ENCODE measurements at regions not wholly inside any gene's neighbourhood (a gene's known extent, or its start where the extent isn't known, plus 50 kb on each side); places are given as distances from the start of the nearest gene placed in this dataset.

DNA sequence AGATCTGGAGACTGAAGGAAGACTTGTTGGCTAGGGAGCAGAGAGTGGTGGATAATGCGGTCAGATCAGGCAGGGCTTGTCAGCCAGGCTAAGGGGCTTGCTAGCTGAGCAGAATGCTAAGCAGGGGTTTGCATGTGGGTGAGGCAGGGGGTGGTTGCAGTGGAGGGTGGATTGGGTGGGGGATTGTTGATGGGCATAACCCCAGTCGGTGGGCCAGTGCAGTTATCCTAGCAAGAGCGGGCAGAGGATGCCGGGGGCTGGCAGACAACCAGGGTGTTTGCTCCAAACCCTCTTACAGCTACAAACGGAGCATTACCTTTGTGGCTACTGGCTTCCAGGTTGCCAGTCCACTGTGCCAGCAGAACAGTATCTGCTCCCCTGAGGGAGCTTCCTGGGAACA, 131.5 kb upstream of the LGALSL start:
- DNase-seq = no peak

DNA sequence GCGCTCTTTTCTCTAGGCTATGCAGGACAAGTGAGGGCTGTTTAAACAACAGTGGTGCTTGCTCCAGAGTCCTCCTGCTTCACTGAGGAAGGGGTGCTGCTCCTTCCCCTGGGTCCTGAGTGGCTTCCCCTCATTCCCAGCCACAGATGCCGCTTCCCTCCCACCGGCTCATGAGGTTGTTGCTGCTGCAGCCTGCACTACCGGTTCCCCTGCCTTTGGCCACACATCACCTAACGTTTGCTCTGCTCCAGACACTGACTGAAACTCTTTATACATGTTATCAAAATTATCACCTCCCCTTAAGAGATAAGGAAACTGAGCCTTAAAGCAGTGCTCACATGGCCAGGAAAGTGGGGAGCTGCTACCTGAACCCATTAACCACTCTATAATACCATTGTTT, 130.8 kb upstream of the LGALSL start:
- no peak for DNase-seq

DNA sequence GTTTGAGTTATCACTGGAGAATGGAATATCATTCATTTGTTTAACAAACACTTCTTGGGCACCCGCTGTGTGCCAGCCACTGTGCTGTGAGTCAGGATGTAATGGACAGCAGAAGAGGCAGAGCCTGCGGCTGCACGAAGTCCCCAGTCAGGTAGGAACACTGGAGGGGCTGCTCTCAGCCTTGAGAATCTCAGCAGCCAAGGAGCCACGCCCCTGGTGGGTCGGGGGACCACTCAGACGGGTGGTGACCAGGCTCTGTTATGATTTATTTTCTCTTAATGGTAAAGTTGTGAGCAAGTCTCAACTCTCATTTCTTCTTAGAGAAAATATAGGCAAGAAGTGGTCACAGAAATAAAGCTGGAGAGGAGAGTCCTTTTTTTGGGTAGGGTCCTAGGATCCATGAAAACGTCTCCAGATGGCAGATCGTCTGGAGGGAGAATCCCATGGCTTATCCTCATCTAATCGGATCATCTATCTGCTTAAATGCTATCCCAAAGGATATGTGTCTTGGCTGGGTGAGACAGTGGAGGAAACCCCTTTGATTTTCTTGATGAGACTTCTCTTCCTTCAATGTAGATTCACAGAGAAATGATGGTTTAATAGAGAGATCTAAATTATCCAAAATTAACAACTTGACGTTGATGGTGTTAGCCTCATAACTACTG, 129.1 kb upstream of the LGALSL start:
- no peak for DNase-seq

DNA sequence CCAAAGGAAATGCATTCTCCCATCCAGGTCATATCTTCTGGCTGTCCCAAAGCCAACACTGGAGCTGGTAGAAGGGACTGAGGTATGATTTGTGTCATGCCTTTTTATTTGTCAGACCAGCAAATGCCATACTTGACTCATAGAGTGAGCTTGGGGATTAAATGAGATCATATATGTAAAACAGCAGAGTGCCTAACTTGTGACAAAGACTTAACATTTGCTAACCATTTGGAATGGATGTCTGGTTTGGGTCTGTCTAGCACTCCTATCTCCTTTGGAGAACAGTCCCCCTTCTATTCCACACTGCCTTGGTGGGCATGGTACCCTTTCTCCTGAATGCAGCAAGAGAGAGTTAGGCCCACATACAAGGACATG, 128.5 kb upstream of the LGALSL start:
- no peak for DNase-seq

DNA sequence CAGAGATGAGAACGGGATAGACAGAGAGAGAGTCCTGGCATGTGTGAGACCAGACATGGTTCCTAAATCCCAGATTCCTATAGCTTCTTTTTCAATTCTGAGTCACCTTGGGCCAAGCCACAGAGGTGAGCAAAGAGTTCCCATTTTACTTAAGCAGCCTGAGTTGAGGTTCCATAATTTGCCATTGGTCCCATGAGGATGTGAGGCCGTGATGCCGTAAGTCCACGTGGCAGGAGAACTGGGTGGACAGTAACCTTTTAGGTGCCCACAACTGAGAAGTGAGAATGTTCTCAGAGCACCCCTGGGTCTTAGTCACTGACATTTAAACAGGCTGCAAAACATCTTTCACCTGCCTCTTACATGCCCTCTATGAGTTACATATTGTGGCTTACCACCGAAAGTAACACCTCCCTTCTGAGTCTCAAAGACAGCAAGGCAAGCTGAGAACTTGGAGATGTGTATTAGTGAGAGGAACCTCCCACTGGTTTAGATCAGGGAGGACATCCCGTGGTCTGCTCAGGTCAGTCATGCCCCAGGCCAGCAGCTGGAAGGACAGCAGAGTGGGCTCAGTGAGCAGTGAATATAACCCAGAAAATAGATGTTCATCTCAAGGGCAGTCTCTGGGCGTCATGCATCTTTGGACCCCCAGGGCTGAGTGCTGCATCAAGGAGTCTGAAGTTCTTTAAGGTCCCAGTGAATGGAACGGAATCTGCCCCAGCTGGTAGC, 127.9 kb upstream of the LGALSL start:
- peak; percentile 78 for DNase-seq

DNA sequence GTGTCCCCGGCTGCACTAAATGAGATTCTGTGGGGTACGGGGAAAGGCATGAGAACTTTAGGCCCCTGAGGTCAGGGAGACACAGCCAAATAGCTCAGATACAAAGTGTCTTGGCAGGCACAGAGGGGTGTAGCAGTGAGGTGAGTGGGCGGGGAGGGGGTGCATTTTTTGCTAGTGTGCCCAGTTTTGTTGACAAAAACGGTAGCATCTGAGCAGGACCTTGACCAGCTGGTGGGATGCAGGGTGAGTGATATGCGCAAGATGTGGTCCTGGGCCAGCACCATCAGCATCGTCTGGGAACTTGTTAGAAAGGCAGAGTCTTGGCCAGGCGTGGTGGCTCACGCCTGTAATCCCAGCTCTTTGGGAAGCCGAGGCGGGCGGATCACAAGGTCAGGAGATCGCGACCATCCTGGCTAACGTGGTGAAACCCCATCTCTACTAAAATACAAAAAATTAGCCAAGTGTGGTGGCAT, 127.3 kb upstream of the LGALSL start:
- DNase-seq = no peak

DNA sequence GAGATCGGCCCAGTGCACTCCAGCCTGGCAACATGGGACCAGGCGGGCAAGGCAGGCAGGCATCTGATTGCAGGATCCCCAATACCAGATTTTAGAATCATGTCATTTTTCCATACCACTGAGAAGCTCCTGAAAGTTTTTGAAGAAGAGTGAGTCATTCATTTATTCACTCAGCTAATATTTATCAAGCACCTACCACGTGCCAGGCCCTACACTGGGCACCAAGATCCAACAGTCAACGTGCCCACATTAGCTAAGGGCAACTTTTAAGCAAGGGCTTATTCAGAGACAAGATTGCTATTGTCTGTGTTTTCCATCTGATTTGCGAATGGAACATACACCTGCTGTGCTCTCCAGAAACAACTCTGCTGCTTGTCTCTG, 126.8 kb upstream of the LGALSL start:
- no peak for DNase-seq

DNA sequence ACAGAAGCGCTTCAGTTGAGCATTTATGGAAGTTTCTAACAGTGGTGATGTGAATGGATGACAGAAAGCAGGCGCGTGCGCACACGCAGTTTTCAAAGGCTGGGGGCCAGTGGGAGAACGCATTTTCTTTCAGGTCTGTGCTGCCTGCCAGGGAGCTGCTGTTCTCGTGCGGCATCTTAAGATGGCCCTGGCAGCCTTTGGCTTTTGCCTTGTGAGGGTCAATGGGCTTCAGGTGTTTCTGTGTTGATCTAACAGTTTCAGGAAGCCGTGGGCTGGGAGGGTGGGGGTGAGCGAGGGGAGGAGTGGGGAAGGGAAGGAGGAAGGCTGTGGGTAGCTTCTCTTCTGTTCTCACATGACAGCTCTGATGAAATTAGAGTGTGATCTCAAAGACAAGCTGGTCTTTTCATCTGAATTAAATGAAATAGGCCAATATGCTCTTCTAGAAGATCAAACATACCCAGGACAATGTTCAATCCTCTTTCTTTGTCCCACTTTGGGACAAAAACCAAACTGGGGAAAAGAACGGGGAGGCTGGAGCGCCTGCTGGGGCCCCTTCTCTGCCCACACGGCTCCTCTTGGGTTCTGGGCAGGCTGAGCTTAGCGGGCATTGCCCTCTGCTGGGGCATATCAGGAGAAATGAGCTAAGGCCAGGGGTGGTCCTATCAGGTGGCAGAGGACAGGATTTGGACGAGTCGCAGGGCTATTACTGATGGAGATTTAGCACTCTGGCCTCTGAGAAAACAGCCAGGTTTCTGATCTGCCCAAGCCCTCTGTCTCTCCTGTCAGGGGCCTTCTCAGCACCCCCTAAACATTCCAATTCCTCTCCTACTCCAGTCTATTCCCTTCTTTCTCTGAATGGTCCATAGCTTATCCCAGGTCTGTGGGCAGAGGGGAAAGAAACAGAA, 126.2 kb upstream of the LGALSL start:
- peak; percentile 61 for DNase-seq

DNA sequence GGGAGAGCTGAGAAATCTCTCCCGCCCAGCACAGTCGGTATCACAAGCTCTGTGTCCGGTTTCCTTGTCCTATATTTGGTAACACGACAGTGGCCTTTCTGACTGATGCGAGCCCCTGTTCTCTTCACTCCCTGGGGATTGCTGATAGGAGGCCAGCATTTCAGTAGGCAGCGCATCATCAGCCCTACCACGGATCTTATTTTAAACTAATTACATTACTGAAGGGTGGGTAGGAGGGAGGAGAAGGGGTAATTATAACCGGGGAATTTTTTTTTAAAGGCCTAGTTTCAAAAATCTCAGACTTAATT, 125.6 kb upstream of the LGALSL start:
- no peak for DNase-seq

DNA sequence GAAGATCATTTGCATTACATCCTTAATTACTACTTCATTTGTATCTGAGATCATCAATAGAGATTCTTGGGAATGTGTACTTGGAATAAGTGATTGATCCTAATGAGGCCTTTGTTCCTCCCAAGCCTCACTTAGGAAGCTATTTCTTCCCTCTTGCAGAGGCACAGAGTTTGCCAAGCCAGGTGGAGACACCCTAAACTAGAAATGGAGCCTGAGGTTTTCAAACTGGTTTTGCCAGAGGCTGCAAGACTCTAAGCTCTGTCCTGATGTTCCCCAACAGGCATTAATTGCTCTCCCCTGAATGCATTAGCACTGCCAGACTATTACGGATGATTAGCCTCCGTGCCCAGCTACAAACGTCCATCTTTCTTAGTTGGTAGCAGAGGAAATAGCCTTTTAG, 125.2 kb upstream of the LGALSL start:
- DNase-seq = no peak

DNA sequence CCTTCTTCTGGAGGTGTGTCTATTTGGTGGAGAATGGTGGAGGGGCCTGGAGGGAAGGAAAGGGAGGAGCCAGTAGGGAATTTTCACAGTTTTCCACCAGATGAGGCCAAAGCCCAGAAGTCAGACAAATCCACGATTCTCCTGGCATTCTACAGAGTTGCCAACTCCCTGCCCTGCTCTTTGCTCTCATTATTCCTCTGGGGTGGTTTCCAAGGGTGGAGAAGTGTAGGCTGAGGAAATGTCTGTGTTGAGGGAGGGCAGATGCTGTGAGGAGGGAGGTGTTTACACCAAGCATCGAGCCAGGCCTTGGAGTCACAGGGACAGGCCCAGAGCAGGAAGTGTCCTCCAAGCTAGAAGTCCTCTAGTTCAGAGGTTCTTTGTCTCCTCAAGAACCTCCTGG, 124.1 kb upstream of the LGALSL start:
- DNase-seq = no peak

DNA sequence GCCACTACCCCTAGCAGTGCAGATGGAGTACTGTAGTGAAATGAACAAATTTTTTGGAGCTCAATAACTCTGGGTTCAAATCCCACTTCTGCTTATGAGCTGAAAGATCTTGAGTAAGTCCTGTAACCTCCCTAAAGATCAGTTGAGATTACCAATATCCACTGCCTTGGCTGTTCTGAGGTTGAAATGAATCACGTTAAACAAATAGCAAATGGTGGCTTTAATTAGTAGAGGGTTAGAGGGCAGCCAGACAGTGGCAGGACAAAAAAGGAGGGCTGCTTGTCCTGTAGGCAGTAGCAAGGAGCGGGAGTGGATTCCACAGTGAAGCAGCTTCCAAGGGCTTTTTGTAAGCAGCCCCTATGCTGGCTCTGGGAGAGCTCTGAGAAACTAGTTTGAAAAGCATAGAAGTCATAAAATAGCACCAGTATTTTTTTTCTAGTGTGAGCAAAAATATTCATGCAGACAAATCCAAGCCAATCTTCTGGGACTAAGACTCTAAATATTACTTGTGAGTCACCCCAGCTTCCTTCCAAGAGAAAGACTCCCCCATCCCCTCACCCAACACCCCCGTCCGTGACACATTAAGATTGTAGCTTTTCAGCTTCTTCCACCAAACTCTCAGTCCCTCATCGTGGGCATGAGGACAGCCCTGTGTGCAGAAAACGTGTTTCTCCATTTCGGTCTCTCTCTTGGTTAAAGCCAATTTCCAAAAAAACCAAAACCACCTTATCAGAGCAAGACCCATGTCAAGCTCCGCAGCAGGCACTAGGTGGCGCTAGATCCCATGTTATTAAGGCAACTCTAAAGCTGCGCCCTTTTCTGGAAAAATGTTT, 123.5 kb upstream of the LGALSL start:
- peak; percentile 82 for DNase-seq

DNA sequence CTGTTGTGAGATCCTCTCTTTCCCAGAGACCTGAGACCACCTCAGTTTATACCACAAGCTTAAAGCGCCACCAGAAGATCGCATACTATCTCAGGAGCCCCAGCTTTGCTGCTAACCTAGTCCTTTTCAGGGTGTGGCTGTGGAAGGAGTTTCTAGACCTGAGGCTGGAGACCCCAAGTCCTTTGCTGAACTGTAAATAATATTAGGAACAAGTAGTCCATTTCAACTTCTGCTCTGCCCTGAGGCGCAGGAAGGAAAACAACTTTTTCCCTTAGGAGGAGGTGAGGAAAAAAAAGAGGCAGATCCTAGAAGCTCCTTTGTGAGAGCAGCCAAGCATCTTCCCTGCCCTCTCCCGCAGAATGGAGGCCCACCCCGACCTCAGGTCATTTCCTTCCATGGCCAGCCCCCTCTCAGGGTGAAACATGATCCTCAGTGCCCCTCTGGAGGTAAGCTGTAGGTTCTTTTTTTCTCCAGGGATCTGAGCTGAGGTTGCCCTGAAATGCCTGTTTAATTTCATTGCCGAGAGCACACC, 122.8 kb upstream of the LGALSL start:
- no peak for DNase-seq

DNA sequence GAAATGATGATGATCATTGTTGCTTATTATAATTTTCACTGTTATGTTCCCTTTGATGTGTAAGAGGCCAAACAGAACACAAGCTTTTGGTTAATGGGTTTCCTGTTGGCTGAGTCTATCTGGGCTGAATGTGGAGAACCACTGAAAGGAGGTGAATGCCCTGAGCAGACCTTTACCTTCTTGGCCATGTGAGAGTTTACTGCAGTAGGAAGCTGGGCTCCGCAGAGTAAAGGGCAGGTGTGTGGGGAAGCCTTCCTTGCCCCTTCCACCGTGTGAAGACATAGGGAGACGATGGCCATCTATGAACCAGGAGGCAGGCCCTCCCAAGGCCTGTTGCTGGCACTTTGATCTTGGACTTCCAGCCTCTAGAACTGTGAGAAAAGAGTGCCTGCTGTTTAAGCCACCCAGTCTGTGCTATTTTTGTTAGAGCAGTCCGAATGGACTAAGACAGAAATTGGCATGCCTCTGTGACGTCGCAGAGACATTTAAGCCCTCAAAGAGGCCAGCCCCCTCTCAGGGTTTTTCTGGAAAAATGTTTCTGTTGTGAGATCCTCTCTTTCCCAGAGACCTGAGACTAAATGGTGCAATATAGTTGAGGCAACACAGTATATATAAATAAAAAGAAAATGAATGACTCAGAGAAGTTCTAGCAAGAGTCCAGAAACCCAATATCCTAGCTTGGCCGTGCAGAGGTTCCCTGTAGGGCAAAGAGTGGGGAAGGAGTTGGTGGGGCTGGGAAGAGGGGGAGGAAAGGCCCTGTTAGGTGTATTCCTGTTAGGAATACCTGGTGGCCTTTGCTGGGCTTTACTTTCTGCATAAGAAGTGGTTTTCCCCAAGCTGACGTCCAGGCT, 121.9 kb upstream of the LGALSL start:
- no peak for DNase-seq

DNA sequence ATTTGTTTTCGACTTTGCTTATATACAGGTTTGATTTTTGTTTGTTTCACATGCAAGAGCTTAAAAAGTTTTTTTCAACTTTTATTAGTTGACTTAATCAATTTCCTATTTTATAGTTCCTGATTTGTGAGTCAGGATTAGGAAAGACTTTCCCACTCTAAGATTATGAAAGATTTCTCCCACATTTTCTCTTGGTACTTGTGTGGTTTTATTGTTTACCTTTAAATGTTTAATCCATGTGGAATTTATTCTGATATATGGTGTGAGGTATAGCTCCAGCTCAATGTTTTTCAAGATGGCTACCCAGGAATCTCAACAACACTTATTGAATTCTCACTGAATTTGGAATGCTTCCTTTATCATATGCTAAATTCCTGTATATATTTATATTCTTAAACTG, 117.8 kb upstream of the LGALSL start:
- DNase-seq = no peak

DNA sequence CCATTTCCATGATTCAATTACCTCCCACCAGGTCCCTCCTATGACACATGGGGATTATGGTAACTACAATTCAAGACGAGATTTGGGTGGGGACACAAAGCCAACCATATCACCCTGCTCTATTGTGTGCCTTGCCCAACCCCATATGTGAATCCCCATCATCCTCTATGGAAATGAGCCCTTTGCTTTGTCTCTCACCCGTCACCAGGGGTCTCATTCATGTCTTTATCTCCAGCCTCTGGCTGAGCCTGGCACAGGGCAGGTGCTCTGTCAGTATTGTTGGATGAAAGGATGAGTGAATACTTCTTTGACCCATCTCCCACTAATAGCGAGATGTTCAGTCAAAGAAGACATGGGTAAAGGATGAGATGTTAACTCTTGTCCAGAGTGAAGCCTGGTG, 116.6 kb upstream of the LGALSL start:
- DNase-seq = no peak

DNA sequence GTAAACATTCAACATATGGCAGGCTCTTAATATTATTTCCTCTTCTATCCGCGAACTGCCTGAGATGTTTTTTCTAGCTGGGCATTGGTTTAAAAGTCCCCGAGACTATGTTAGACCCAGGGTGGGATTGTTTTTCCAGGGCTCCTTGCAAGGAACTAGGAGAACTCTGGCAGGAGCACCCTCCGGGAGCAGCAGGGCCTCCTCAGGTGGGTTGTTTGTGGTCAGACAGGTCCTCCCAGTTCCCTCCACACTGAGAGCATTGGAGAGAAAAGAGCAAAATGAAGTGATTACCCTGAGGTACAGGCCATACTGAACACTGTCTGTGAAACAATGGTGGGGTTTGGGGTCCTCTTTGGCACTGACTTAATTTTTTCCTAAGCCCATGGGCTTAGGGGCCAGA, 115.9 kb upstream of the LGALSL start:
- DNase-seq = no peak

DNA sequence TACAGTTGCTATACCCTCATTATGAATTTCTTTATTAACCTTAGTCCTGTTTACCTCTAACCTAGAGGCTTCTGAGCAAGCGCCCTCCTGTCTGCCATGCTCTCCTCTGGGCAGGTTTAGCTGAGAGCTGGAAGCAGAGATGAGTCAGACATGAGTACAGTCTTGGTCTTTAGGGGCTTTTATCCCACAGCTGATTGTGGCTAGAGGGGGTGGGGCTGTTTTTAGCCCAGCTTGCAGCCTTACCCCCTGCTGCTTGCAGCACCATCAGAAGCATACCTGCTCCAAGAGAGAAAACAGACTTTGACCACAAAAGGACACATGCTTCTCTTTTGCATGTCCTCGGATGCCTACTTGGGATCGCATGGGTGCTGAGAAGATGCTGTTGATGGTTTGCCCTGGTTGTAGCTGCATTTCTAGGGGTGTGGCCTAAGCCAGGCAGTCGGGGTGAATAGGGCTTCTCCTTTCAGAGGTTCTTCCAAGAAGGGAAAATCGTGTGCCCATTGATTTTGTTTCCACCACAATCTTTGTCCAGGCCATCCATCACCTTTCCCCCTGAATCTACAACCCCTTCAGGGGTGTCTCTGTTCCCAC, 115.0 kb upstream of the LGALSL start:
- no peak for DNase-seq

DNA sequence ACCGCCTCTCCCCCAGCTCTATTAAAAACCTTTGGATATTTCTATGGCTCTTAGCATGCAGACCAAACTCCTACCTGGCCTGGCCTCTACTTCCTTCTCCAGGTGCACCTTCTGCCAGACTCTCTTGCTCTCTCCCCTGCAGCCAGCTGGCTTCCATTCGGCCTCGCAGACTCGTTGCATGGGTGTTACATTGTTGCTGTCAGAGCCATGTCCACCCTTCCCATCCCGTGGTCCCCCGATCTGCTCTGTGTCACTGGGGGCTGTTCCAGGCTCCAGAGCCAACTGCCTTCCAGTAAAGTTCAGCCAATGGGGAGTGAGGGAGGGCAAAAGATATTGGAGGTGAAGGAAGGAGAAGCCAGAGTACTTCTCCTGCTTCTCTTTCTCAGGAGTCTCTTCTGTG, 112.5 kb upstream of the LGALSL start:
- DNase-seq = no peak

DNA sequence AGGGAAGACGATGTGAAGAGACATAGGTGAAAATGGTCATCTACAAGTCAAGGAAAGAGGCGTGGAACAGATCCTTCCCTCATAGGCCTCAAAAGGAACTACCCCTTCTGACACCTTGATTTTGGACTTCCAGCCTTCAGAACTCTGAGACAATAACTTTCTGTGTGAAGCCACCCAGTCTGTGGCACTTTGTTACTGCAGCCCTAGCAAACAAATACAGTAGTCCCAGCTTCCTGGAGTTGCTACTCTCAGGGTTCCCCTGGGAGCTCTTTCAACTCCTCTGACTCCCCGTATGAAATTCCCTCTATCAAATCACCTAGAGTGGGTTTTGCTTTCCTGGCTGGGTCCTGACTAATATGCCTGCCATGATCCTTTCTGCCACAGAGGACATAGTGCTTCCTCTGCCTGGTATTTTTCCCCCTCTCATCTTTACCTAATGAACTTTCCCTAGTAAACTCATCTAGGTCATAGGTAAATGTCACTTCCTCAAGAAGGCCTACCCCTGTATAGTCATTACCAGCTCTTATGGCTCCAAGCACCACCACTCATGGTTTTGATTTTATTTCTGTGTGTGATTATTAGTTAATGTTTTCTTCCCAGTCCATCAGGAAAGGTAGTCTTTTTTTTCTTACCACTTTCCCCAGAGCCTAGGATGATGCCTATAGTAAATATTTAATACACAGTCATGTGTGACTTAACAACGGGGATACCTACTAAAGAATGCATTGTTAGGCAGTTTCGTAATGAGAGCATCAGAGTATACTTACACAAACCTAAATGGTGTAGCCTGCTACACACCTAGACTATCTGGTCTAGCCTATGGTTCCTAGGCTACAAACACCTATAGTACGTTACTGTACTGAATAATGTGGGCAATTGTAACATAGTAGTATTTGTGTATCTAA, 111.5 kb upstream of the LGALSL start:
- no peak for DNase-seq

Data from CD4-positive, alpha-beta T cell treated with Interleukin-12 subunit alpha and Interleukin-12 subunit beta, for 1 hour (primary cell).